ENCODE measurements at regions not wholly inside any gene's neighbourhood (a gene's known extent, or its start where the extent isn't known, plus 50 kb on each side); places are given as distances from the start of the nearest gene placed in this dataset.

- TF ChIP-seq MIER2 (CRISPR knock-in tag; IDR thresholded peaks at IDR 0.05) (no peak), ZNF749 (CRISPR knock-in tag; IDR thresholded peaks at IDR 0.05; ENCODE audit: borderline replicate concordance) (no peak)
- TF ChIP-seq, protein P1, sequence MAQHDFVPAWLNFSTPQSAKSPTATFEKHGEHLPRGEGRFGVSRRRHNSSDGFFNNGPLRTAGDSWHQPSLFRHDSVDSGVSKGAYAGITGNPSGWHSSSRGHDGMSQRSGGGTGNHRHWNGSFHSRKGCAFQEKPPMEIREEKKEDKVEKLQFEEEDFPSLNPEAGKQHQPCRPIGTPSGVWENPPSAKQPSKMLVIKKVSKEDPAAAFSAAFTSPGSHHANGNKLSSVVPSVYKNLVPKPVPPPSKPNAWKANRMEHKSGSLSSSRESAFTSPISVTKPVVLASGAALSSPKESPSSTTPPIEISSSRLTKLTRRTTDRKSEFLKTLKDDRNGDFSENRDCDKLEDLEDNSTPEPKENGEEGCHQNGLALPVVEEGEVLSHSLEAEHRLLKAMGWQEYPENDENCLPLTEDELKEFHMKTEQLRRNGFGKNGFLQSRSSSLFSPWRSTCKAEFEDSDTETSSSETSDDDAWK (CRISPR knock-in tag; IDR thresholded peaks at IDR 0.05): no peak
Observed at GRCh38 chr11:32232516-32232915, 141.6 kb downstream of the RCN1 start (continued).

- no peak overlapping the region for H3K27ac ChIP-seq (ENCODE audit: extremely low read length, insufficient read depth, low read length)
- H2AFZ ChIP-seq (ENCODE audit: low read length): no peak overlapping the region
- no peaks in the 10 kb centered on the region for H4K20me1 ChIP-seq (ENCODE audit: insufficient read depth, low read length)
- FAIRE-seq (no peak), ATAC-seq (no peak), DNase-seq (ENCODE audit: low spot score) (no peak)
- H3K9me3 ChIP-seq (ENCODE audit: low read length): no peaks in the 10 kb centered on the region
- no peaks in the 10 kb centered on the region for H3K4me1 ChIP-seq (ENCODE audit: insufficient read depth, low read length)
- CTCF ChIA-PET (ENCODE audit: low intra/inter-chr PET ratio, low total read pairs): no interaction called here
- no TSS peak for BruUV-seq (replicated peaks)
- no peak overlapping the region for H3K9ac ChIP-seq (ENCODE audit: insufficient read depth, low read depth, low read length)
- peaks cover 1 to 5% of the 10 kb centered on the region in 2 experiments; a peak in 1 of 5 replicates for H3K27me3 ChIP-seq (ENCODE audit: control insufficient read depth in 1 of 2, insufficient read depth in 2 of 2, low read length in 2 of 2)
- H3K4me2 ChIP-seq (ENCODE audit: low read depth, low read length): no peak overlapping the region
- intact Hi-C loops (cut with micrococcal nuclease; ENCODE audit: unreplicated experiment): no loop called here
- no peak overlapping the region for H3K4me3 ChIP-seq (replicated peaks in 1 of 3; ENCODE audit: insufficient read depth in 1 of 3, low read depth in 2 of 3, low read length in 3 of 3)
- TF ChIP-seq RCOR2 (CRISPR knock-in tag; IDR thresholded peaks at IDR 0.05) (no peak), NFRKB (IDR thresholded peaks at IDR 0.05) (no peak)
- TF ChIP-seq, protein P2, sequence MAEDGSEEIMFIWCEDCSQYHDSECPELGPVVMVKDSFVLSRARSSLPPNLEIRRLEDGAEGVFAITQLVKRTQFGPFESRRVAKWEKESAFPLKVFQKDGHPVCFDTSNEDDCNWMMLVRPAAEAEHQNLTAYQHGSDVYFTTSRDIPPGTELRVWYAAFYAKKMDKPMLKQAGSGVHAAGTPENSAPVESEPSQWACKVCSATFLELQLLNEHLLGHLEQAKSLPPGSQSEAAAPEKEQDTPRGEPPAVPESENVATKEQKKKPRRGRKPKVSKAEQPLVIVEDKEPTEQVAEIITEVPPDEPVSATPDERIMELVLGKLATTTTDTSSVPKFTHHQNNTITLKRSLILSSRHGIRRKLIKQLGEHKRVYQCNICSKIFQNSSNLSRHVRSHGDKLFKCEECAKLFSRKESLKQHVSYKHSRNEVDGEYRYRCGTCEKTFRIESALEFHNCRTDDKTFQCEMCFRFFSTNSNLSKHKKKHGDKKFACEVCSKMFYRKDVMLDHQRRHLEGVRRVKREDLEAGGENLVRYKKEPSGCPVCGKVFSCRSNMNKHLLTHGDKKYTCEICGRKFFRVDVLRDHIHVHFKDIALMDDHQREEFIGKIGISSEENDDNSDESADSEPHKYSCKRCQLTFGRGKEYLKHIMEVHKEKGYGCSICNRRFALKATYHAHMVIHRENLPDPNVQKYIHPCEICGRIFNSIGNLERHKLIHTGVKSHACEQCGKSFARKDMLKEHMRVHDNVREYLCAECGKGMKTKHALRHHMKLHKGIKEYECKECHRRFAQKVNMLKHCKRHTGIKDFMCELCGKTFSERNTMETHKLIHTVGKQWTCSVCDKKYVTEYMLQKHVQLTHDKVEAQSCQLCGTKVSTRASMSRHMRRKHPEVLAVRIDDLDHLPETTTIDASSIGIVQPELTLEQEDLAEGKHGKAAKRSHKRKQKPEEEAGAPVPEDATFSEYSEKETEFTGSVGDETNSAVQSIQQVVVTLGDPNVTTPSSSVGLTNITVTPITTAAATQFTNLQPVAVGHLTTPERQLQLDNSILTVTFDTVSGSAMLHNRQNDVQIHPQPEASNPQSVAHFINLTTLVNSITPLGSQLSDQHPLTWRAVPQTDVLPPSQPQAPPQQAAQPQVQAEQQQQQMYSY (CRISPR knock-in tag; IDR thresholded peaks at IDR 0.05): no peak
- TF ChIP-seq, protein P3, sequence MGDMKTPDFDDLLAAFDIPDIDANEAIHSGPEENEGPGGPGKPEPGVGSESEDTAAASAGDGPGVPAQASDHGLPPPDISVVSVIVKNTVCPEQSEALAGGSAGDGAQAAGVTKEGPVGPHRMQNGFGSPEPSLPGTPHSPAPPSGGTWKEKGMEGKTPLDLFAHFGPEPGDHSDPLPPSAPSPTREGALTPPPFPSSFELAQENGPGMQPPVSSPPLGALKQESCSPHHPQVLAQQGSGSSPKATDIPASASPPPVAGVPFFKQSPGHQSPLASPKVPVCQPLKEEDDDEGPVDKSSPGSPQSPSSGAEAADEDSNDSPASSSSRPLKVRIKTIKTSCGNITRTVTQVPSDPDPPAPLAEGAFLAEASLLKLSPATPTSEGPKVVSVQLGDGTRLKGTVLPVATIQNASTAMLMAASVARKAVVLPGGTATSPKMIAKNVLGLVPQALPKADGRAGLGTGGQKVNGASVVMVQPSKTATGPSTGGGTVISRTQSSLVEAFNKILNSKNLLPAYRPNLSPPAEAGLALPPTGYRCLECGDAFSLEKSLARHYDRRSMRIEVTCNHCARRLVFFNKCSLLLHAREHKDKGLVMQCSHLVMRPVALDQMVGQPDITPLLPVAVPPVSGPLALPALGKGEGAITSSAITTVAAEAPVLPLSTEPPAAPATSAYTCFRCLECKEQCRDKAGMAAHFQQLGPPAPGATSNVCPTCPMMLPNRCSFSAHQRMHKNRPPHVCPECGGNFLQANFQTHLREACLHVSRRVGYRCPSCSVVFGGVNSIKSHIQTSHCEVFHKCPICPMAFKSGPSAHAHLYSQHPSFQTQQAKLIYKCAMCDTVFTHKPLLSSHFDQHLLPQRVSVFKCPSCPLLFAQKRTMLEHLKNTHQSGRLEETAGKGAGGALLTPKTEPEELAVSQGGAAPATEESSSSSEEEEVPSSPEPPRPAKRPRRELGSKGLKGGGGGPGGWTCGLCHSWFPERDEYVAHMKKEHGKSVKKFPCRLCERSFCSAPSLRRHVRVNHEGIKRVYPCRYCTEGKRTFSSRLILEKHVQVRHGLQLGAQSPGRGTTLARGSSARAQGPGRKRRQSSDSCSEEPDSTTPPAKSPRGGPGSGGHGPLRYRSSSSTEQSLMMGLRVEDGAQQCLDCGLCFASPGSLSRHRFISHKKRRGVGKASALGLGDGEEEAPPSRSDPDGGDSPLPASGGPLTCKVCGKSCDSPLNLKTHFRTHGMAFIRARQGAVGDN (CRISPR knock-in tag; IDR thresholded peaks at IDR 0.05): no peak
- H3K79me2 ChIP-seq (ENCODE audit: insufficient read depth, low read length): no peaks in the 10 kb centered on the region
- no peaks in the 10 kb centered on the region for H3K36me3 ChIP-seq (replicated peaks in 1 of 2; ENCODE audit: control insufficient read depth in 1 of 2, insufficient read depth in 2 of 2, low read length in 2 of 2)
- POLR2A ChIA-PET: no interaction called here
- in situ Hi-C loops (cut with HindIII; ENCODE audit: extremely low pct_ligation_motif_present, low pct_unique_long_range_greater_than_20kb): no loop called here
- 14% methylated on average over 4 of the region's 4 CpGs for WGBS (ENCODE audit: low lambda C conversion rate)
Observed at GRCh38 chr11:32233276-32233675, 142.4 kb downstream of the RCN1 start.
